CD4-positive, alpha-beta memory T cell (primary cell): ENCODE measurements at regions not wholly inside any gene's neighbourhood (a gene's known extent, or its start where the extent isn't known, plus 50 kb on each side); places are given as distances from the start of the nearest gene placed in this dataset.

Experiments used
- CTCF ChIA-PET: fragments of 350-600 bp; sonication (Branson Sonifier 250); formaldehyde crosslinking; loops from one replicate; lab custom pipeline; 2021; ENCODE audit warnings: inconsistent platforms; ENCODE audit not compliant: partially characterized antibody; lab: Charles Lee
- POLR2A ChIA-PET: fragments of 350-600 bp; sonication (Branson Sonifier 250); formaldehyde crosslinking; loops from one replicate; lab custom pipeline; 2021; ENCODE audit not compliant: partially characterized antibody; lab: Charles Lee
- DNase-seq, 5 donors: peaks; one replicate each; pipeline versions ENCODE4 v3.0.0 to v3.0.0-alpha.2; 2020 to 2022; ENCODE audit warnings: mixed read lengths in 1 of 5
- H3K27ac ChIP-seq: one replicate; pipeline ENCODE4 v1.7.0; 2013; ENCODE audit warnings: low read depth, low read length
- H3K27me3 ChIP-seq: 2 replicates; pipeline ENCODE4 v1.7.0; 2013; ENCODE audit warnings: mild to moderate bottlenecking, low read length, moderate library complexity; ENCODE audit not compliant: insufficient read depth
- H3K36me3 ChIP-seq: 2 replicates; pipeline ENCODE4 v1.7.0; 2013; ENCODE audit warnings: mild to moderate bottlenecking, low read length, moderate library complexity; ENCODE audit not compliant: insufficient read depth
- H3K4me1 ChIP-seq: 2 replicates; pipeline ENCODE4 v1.7.0; 2013; ENCODE audit warnings: mild to moderate bottlenecking, low read length, moderate library complexity; ENCODE audit not compliant: insufficient read depth
- H3K4me3 ChIP-seq, 2 donors: one replicate each; pipeline ENCODE4 v1.7.0; 2013; ENCODE audit warnings: low read length in 2 of 2, mild to moderate bottlenecking in 1 of 2
- H3K9me3 ChIP-seq, 2 donors: one replicate each; pipeline ENCODE4 v1.7.0; 2013; ENCODE audit warnings: low read length in 2 of 2, control low read depth in 1 of 2; ENCODE audit not compliant: control insufficient read depth in 1 of 2
- H3K27ac Mint-ChIP-seq, 7 donors: one replicate each; pipeline ENCODE4 v1.8.0; 2020 to 2021; ENCODE audit warnings: mixed read lengths in 7 of 7, mild to moderate bottlenecking in 6 of 7, inconsistent platforms in 3 of 7, moderate library complexity in 3 of 7
- H3K27me3 Mint-ChIP-seq, 2 donors: one replicate each; pipeline ENCODE4 v1.8.0; 2020 to 2021; ENCODE audit warnings: mixed read lengths in 2 of 2
- H3K36me3 Mint-ChIP-seq, 2 donors: one replicate each; pipeline ENCODE4 v1.8.0; 2020 to 2021; ENCODE audit warnings: mixed read lengths in 2 of 2, inconsistent platforms in 1 of 2, mild to moderate bottlenecking in 1 of 2
- H3K4me1 Mint-ChIP-seq, 4 donors: one replicate each; pipeline ENCODE4 v1.8.0; 2020 to 2021; ENCODE audit warnings: mixed read lengths in 4 of 4, mild to moderate bottlenecking in 1 of 4
- H3K4me3 Mint-ChIP-seq, 8 donors: one replicate each; pipeline ENCODE4 v1.8.0; 2020 to 2021; ENCODE audit warnings: mixed read lengths in 8 of 8, mild to moderate bottlenecking in 7 of 8, moderate library complexity in 6 of 8, inconsistent platforms in 3 of 8
- H3K9me3 Mint-ChIP-seq, 8 donors: one replicate each; pipeline ENCODE4 v1.8.0; 2020 to 2021; ENCODE audit warnings: mixed read lengths in 8 of 8, mild to moderate bottlenecking in 5 of 8, inconsistent platforms in 3 of 8, moderate library complexity in 1 of 8
- intact Hi-C: fragments of 100-400 bp; cut with micrococcal nuclease; formaldehyde crosslinking; loops from one replicate; pipeline ENCODE4 v1.15.1; 2023

DNA sequence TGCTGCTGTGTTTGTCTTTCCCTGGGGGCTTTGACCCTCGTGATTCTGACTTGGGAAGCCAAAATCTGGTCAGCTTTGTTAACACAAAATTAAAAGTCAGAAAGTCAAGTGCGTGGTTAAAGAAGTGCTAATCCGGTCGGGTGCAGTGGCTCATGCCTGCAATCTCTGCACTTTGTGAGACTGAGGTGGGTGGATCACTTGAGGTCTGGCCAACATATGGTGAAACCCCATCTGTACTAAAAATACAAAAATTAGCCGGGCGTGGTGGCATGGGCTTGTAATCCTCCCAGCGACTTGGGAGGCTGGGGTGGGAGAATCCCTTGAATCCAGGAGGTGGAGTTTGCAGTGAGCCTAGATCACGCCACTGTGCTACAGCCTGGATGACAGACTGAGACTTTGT lies 844.6 kb downstream of the VRK1 start:
- DNase-seq = no peak
- H3K27me3 Mint-ChIP-seq = no peaks in the 10 kb centered on the region
- Histone ChIP-seq H3K4me1 (no peaks in the 10 kb centered on the region), H3K27me3 (no peaks in the 10 kb centered on the region), H3K4me3 (no peak overlapping the region), H3K9me3 (no peaks in the 10 kb centered on the region), H3K36me3 (no peaks in the 10 kb centered on the region), H3K27ac (no peak overlapping the region)
- H3K4me3 Mint-ChIP-seq = no peak overlapping the region
- H3K27ac Mint-ChIP-seq = peak overlapping the region in 3 of 7 donors; percentile 10 to 71 (median 65)
- no peaks in the 10 kb centered on the region for H3K36me3 Mint-ChIP-seq
- H3K9me3 Mint-ChIP-seq = peaks cover 0 to 4% (median 0%) of the 10 kb centered on the region in 8 donors
- intact Hi-C loops = no loop called here
- H3K4me1 Mint-ChIP-seq = peaks cover 19 to 39% (median 27%) of the 10 kb centered on the region in 4 donors
- ChIA-PET POLR2A (no interaction called here), CTCF (no interaction called here)

DNA sequence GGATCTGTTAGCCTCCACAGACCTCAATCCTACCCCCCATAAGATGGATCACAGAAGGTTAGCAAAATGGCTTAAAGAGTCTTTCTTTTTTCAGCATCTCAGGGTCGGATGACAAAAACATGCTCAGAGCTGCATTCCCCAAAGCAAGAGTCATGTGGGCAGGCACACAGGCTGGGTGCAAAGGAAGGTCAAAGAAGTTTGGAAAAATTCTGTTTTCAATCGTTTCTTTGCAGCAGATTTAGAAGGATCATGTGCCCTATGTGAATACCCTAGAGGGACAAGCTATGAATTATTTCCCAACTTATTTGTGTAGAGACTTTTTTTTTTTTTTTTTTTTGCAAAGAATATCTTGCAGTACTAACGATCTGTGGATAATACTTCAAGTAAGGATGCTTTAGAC lies 845.4 kb downstream of the VRK1 start:
- ChIA-PET POLR2A (interaction anchor here (0.8 kb wide), 1 partner anchor 13 kb away, joined by 3 read pairs; no protein-coding TSS in a partner anchor), CTCF (interaction anchor here (0.6 kb wide), 1 partner anchor 35 kb away, joined by 3 read pairs; no protein-coding TSS in a partner anchor)
- H3K27ac Mint-ChIP-seq = peak overlapping the region in 1 of 7 donors; percentile 15

DNA sequence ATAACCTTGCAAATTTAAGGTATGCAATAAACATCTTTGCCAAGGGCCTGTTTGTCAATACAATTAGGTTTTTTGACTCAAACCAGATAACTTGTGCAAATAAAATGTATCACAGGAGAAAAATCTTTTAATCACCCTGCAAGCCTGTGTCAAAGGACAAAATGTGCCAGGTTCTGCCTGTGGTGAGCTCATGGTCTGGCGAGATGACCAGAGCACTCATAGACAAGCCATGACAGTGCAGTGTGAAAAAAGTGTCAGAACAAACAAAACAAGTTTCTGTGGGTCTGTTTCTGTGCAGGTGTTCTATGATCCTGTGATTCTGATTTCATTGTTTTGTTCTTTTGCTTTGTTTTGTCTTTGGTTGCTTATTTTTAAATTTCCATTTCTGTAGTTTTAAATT lies 847.2 kb downstream of the VRK1 start:
- Mint-ChIP-seq H3K4me1 (peaks cover 6 to 16% (median 10%) of the 10 kb centered on the region in 4 donors), H3K27ac (peak overlapping the region in 2 of 7 donors; percentile 24 to 32), H3K27me3 (no peaks in the 10 kb centered on the region), H3K4me3 (no peak overlapping the region), H3K36me3 (no peaks in the 10 kb centered on the region), H3K9me3 (peaks cover 0 to 2% (median 0%) of the 10 kb centered on the region in 8 donors)
- H3K4me1 ChIP-seq = no peaks in the 10 kb centered on the region
- no peaks in the 10 kb centered on the region for H3K9me3 ChIP-seq
- H3K4me3 ChIP-seq = no peak overlapping the region
- H3K36me3 ChIP-seq = no peaks in the 10 kb centered on the region
- ChIA-PET POLR2A (no interaction called here), CTCF (no interaction called here)
- no peaks in the 10 kb centered on the region for H3K27me3 ChIP-seq
- intact Hi-C loops = no loop called here
- no peak for DNase-seq
- H3K27ac ChIP-seq = no peak overlapping the region

More for the DNA sequence above, 845.4 kb downstream of the VRK1 start:
- peaks cover 0 to 4% (median 0%) of the 10 kb centered on the region in 8 donors for H3K9me3 Mint-ChIP-seq
- Histone ChIP-seq H3K9me3 (no peaks in the 10 kb centered on the region), H3K4me1 (no peaks in the 10 kb centered on the region), H3K27ac (no peak overlapping the region), H3K27me3 (no peaks in the 10 kb centered on the region), H3K4me3 (no peak overlapping the region), H3K36me3 (no peaks in the 10 kb centered on the region)
- H3K4me3 Mint-ChIP-seq = no peak overlapping the region
- no peaks in the 10 kb centered on the region for H3K27me3 Mint-ChIP-seq
- H3K4me1 Mint-ChIP-seq = peaks cover 16 to 31% (median 22%) of the 10 kb centered on the region in 4 donors
- intact Hi-C loops = no loop called here
- H3K36me3 Mint-ChIP-seq = no peaks in the 10 kb centered on the region
- no peak for DNase-seq

DNA sequence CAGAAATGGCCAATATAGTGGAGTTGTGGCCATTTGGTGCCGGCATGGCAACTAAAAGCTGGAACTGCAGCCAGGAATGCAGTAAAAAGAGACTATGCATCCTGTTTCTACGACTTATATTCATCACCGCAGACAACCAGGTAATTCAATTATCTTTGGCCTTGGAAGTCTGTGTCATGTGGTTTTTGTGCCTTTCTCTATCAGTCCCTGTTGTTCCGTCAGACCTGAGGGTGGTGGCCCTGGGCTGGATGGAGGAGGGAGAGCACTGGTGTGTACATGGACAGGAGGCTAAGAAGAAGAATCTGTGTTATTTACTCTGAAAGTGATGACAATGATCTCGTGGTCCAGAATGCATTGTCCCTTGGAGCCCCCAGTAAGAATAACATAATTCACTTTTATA lies 852.6 kb downstream of the VRK1 start:
- Histone ChIP-seq H3K4me1 (no peaks in the 10 kb centered on the region), H3K4me3 (no peak overlapping the region), H3K27ac (no peak overlapping the region), H3K9me3 (no peaks in the 10 kb centered on the region), H3K27me3 (no peaks in the 10 kb centered on the region), H3K36me3 (no peaks in the 10 kb centered on the region)
- Mint-ChIP-seq H3K36me3 (no peaks in the 10 kb centered on the region), H3K4me1 (peaks cover 0 to 4% (median 2%) of the 10 kb centered on the region in 4 donors), H3K4me3 (no peak overlapping the region), H3K27ac (no peak overlapping the region), H3K9me3 (no peaks in the 10 kb centered on the region), H3K27me3 (no peaks in the 10 kb centered on the region)
- POLR2A ChIA-PET = no interaction called here
- no peak for DNase-seq
- CTCF ChIA-PET = no interaction called here
- intact Hi-C loops = no loop called here

DNA sequence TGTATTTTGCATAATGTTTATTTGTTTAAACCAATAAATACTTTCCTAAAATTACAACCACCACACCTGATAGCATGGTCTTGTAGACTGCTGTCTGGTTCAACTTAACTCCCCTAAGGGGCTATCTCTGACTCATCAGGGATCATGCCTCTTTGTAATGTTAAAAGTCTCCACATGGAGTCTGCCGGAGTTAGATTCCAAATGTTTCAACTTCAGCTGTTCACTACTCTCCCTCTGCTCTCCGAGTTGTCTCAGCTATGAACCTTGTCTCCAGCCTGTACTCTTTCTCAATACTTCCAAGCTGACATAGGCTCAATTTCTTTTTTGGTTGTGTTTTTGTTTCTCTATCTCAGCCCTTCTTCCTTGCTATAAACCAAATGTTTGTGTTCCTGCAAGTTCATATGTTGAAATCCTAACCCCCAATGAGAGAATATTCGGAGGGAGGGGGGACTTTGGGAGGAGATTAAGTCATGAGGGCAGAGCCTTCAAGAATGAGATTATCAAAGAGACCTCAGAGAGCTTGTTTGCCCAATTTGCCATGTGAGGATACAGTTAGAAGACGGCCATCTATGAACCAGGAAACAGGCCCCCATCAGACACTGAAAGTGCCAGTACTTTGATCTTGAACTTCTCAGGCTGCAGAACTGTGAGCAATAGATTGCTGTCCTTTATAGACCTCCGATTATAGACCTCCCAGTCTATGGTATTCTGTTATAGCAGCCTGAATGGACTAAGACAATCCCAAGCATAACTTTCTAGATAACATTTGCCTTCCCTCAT lies 858.2 kb downstream of the VRK1 start:
- Histone ChIP-seq H3K4me3 (no peak overlapping the region), H3K27me3 (no peaks in the 10 kb centered on the region), H3K9me3 (no peaks in the 10 kb centered on the region), H3K36me3 (no peaks in the 10 kb centered on the region), H3K27ac (no peak overlapping the region), H3K4me1 (no peaks in the 10 kb centered on the region)
- ChIA-PET CTCF (no interaction called here), POLR2A (interaction anchor here (0.8 kb wide), 1 partner anchor 13 kb away, joined by 3 read pairs; no protein-coding TSS in a partner anchor)
- Mint-ChIP-seq H3K27ac (peak overlapping the region in 1 of 7 donors; percentile 78), H3K36me3 (no peaks in the 10 kb centered on the region), H3K4me3 (no peak overlapping the region), H3K4me1 (peaks cover 0 to 6% (median 2%) of the 10 kb centered on the region in 4 donors), H3K9me3 (peaks cover 0 to 2% (median 0%) of the 10 kb centered on the region in 8 donors), H3K27me3 (no peaks in the 10 kb centered on the region)
- no peak for DNase-seq
- intact Hi-C loops = no loop called here

DNA sequence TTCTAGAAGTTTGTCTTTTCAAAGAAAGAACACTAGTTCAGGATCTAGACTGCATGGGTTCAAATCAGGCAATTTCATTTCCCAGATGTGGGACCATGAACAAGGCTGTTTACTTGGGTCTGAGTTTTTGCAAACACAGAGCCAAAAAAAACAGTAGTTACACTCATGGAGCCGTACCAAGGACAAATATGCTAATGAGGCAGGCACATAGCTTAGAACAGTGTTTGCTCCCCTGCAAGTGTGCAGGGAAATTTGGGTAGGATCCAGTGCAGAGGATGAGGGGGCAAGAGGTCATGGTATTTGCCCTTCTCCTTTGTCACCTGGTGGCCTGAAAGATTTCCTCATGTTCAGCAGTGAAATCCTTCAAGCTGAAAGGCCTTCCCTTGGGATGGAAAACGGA lies 860.4 kb downstream of the VRK1 start:
- intact Hi-C loops = no loop called here
- ChIA-PET CTCF (no interaction called here), POLR2A (no interaction called here)
- H3K9me3 ChIP-seq = no peaks in the 10 kb centered on the region
- H3K36me3 ChIP-seq = no peaks in the 10 kb centered on the region
- Mint-ChIP-seq H3K9me3 (peaks cover 0 to 2% (median 0%) of the 10 kb centered on the region in 8 donors), H3K4me3 (no peak overlapping the region), H3K4me1 (peaks cover 0 to 7% (median 5%) of the 10 kb centered on the region in 4 donors), H3K36me3 (no peaks in the 10 kb centered on the region), H3K27me3 (no peaks in the 10 kb centered on the region), H3K27ac (peak overlapping the region in 2 of 7 donors; percentile 42 to 80)
- no peak overlapping the region for H3K4me3 ChIP-seq
- no peaks in the 10 kb centered on the region for H3K27me3 ChIP-seq
- H3K27ac ChIP-seq = no peak overlapping the region
- H3K4me1 ChIP-seq = no peaks in the 10 kb centered on the region
- DNase-seq = no peak

DNA sequence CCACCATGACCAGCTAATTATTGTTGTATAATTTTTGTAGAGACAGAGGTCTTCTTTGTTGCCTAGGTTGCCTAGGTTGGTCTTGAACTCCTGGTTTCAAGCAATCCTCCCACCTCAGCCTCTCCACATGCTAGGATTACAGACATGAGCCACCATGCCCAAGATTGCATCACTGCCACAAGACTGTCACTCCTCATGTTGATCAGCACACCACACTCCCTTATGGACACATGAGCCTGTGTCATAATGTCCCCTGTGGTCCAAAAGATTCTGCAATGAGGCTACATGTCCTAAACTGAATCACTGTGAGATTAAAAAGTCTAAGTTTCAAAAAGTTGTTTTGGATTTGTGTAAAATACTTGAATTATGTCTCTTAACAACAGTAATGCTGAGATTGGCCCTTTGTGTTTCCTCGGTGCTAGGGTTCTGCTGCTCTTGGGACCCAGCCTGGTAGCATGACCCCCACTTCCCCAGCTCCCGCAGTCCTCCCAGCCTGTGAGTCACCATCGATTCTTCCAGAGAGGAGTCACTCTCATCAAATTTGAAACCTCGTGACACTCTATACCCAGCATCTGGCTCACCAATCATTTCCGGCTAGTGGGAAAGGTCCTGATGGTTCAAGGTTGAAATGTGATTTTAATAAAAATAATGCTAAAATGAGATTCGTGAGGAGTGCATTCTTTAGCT lies 890.9 kb downstream of the VRK1 start:
- ChIA-PET POLR2A (interaction anchor here (0.5 to 0.6 kb wide), 2 partner anchors 11 to 85 kb away, joined by 3 read pairs; no protein-coding TSS in a partner anchor), CTCF (no interaction called here)
- Histone ChIP-seq H3K27me3 (no peaks in the 10 kb centered on the region), H3K27ac (no peak overlapping the region), H3K4me3 (no peak overlapping the region), H3K36me3 (no peaks in the 10 kb centered on the region), H3K4me1 (peaks cover 14% of the 10 kb centered on the region), H3K9me3 (no peaks in the 10 kb centered on the region)
- no peak overlapping the region for H3K4me3 Mint-ChIP-seq
- H3K4me1 Mint-ChIP-seq = peaks cover 15 to 29% (median 18%) of the 10 kb centered on the region in 4 donors
- no peak for DNase-seq
- peaks cover 0 to 3% (median 0%) of the 10 kb centered on the region in 8 donors for H3K9me3 Mint-ChIP-seq
- H3K36me3 Mint-ChIP-seq = peaks cover 0 to 3% of the 10 kb centered on the region in 2 donors
- intact Hi-C loops = no loop called here
- H3K27me3 Mint-ChIP-seq = no peaks in the 10 kb centered on the region
- H3K27ac Mint-ChIP-seq = peak overlapping the region in 1 of 7 donors; percentile 12
